Loucy (cell line): ENCODE measurements at regions not wholly inside any gene's neighbourhood (a gene's known extent, or its start where the extent isn't known, plus 50 kb on each side); places are given as distances from the start of the nearest gene placed in this dataset.

Experiments
- H2AFZ ChIP-seq: fragments of 200-600 bp; sonication (generic); 2 replicates; pipeline ENCODE4 v1.6.0; 2016; ENCODE audit warnings: antibody characterized with exemption, mild to moderate bottlenecking, low read length, moderate library complexity
- H3F3A ChIP-seq: fragments of 200-600 bp; 2 replicates; pipeline ENCODE4 v1.6.0; 2016; ENCODE audit warnings: antibody characterized with exemption, low read depth, mild to moderate bottlenecking
- H3K27me3 ChIP-seq: fragments of 200-600 bp; sonication (generic); 2 replicates; pipeline ENCODE4 v1.6.1; 2014; ENCODE audit warnings: low read length, mild to moderate bottlenecking; ENCODE audit not compliant: insufficient read depth, poor library complexity, severe bottlenecking
- H3K36me3 ChIP-seq: fragments of 200-600 bp; sonication (generic); 2 replicates; pipeline ENCODE4 v1.6.1; 2016; ENCODE audit warnings: low read length; ENCODE audit not compliant: insufficient read depth
- H3K4me1 ChIP-seq: fragments of 200-600 bp; sonication (generic); 2 replicates; pipeline ENCODE4 v1.5.1; 2014; ENCODE audit warnings: low read length, mild to moderate bottlenecking; ENCODE audit not compliant: insufficient read depth, poor library complexity, severe bottlenecking
- H3K4me2 ChIP-seq: fragments of 200-600 bp; sonication (generic); 2 replicates; pipeline ENCODE4 v1.6.0; 2014; ENCODE audit warnings: antibody characterized with exemption, low read length, low read depth, mild to moderate bottlenecking; ENCODE audit not compliant: poor library complexity, severe bottlenecking
- H3K4me3 ChIP-seq: fragments of 200-600 bp; sonication (generic); 2 replicates; pipeline ENCODE4 v1.5.1; 2014; ENCODE audit warnings: low read length, mild to moderate bottlenecking, mixed read lengths; ENCODE audit not compliant: poor library complexity, severe bottlenecking
- H3K79me2 ChIP-seq: fragments of 200-600 bp; sonication (generic); 2 replicates; pipeline ENCODE4 v1.6.1; 2014; ENCODE audit warnings: low read length; ENCODE audit not compliant: insufficient read depth
- H3K9ac ChIP-seq: fragments of 200-600 bp; sonication (generic); 2 replicates; pipeline ENCODE4 v1.6.0; 2014; ENCODE audit warnings: mild to moderate bottlenecking, low read depth, low read length, moderate library complexity; ENCODE audit not compliant: poor library complexity, severe bottlenecking
- H3K9me2 ChIP-seq: fragments of 200-600 bp; sonication (generic); replicated peaks from 2 replicates; pipeline ENCODE4 v1.6.1; 2016; ENCODE audit warnings: low read depth, low read length, mixed read lengths
- H3K9me3 ChIP-seq: fragments of 200-600 bp; sonication (generic); 2 replicates; pipeline ENCODE4 v1.6.1; 2014; ENCODE audit warnings: mild to moderate bottlenecking, antibody characterized with exemption, low read length, low read depth; ENCODE audit not compliant: insufficient read depth
- H4K20me1 ChIP-seq: fragments of 200-600 bp; sonication (generic); 2 replicates; pipeline ENCODE4 v1.6.0; 2014; ENCODE audit warnings: antibody characterized with exemption, low read length, mild to moderate bottlenecking; ENCODE audit not compliant: insufficient read depth, poor library complexity, severe bottlenecking
- EZH2phosphoT487 ChIP-seq: fragments of 200-600 bp; IDR thresholded peaks from 2 replicates; pipeline ENCODE4 v1.6.1; 2018; ENCODE audit warnings: antibody characterized with exemption, mild to moderate bottlenecking, moderate library complexity, borderline replicate concordance
- TF ChIP-seq, protein P1 (sequence below): fragments of 200-600 bp; sonication (generic); conservative IDR thresholded peaks from 2 replicates; pipeline ENCODE4 v1.5.1; 2014; ENCODE audit warnings: mild to moderate bottlenecking, antibody characterized with exemption, low read length

GRCh38 chr10:129335942-129336341 lies 131.1 kb upstream of the MGMT start:
- TF ChIP-seq, protein P1, sequence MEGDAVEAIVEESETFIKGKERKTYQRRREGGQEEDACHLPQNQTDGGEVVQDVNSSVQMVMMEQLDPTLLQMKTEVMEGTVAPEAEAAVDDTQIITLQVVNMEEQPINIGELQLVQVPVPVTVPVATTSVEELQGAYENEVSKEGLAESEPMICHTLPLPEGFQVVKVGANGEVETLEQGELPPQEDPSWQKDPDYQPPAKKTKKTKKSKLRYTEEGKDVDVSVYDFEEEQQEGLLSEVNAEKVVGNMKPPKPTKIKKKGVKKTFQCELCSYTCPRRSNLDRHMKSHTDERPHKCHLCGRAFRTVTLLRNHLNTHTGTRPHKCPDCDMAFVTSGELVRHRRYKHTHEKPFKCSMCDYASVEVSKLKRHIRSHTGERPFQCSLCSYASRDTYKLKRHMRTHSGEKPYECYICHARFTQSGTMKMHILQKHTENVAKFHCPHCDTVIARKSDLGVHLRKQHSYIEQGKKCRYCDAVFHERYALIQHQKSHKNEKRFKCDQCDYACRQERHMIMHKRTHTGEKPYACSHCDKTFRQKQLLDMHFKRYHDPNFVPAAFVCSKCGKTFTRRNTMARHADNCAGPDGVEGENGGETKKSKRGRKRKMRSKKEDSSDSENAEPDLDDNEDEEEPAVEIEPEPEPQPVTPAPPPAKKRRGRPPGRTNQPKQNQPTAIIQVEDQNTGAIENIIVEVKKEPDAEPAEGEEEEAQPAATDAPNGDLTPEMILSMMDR: no peak
- TF ChIP-seq EZH2phosphoT487: no peak
- H3K79me2 ChIP-seq: no peaks in the 10 kb centered on the region
- no peak overlapping the region for H3K9ac ChIP-seq
- peaks cover 15% of the 10 kb centered on the region for H3K4me1 ChIP-seq
- no peaks in the 10 kb centered on the region for H3K36me3 ChIP-seq
- no peaks in the 10 kb centered on the region for H3K27me3 ChIP-seq
- no peaks in the 10 kb centered on the region for H4K20me1 ChIP-seq
- H3K9me2 ChIP-seq: no peaks in the 10 kb centered on the region
- H3K4me3 ChIP-seq: no peak overlapping the region
- H3K4me2 ChIP-seq: no peak overlapping the region
- H3K9me3 ChIP-seq: no peaks in the 10 kb centered on the region
- H2AFZ ChIP-seq: no peak overlapping the region
- H3F3A ChIP-seq: no peaks in the 10 kb centered on the region

- TF ChIP-seq, protein P1: no peak
- no peak for TF ChIP-seq EZH2phosphoT487
- H4K20me1 ChIP-seq: no peaks in the 10 kb centered on the region
- no peaks in the 10 kb centered on the region for H3K9me3 ChIP-seq
- H3K4me1 ChIP-seq: no peaks in the 10 kb centered on the region
- H3K27me3 ChIP-seq: no peaks in the 10 kb centered on the region
- H3K36me3 ChIP-seq: no peaks in the 10 kb centered on the region
- no peaks in the 10 kb centered on the region for H3F3A ChIP-seq
- H3K4me3 ChIP-seq: no peak overlapping the region
- no peak overlapping the region for H2AFZ ChIP-seq
- no peak overlapping the region for H3K9ac ChIP-seq
- no peaks in the 10 kb centered on the region for H3K79me2 ChIP-seq
- H3K4me2 ChIP-seq: no peak overlapping the region
- H3K9me2 ChIP-seq: no peaks in the 10 kb centered on the region
Observed at GRCh38 chr10:129339191-129339590, 127.8 kb upstream of the MGMT start.

DNA sequence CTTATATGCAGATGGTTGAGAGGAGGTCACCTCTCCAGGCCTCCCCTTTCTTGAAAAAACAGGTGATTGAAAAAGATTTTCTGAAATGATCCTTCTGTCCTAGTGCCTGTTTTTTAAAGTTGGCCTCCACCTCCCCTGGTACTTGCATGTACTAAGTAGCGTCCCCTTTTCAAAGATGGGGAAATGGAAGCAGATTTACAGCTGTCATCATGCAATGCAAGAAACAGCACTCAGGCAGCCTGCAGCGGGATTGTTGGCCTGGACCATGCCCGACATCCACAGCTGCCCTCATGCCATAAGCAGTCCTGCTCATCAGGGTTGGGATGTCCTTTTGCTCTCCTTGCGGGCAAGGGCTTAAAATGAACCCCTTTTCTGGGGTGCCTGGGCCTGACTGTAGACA lies 127.2 kb upstream of the MGMT start:
- Histone ChIP-seq H3K4me3 (no peak overlapping the region), H3K36me3 (no peaks in the 10 kb centered on the region), H3K27me3 (no peaks in the 10 kb centered on the region), H3K9me2 (no peaks in the 10 kb centered on the region), H4K20me1 (no peaks in the 10 kb centered on the region), H3K9me3 (no peaks in the 10 kb centered on the region), H3K4me1 (no peaks in the 10 kb centered on the region), H3K79me2 (no peaks in the 10 kb centered on the region), H3K9ac (no peak overlapping the region), H3K4me2 (no peak overlapping the region), H3F3A (no peaks in the 10 kb centered on the region), H2AFZ (no peak overlapping the region)
- TF ChIP-seq, protein P1: no peak
- no peak for TF ChIP-seq EZH2phosphoT487
